Bronchial epithelial cell (primary cell): ENCODE measurements at regions not wholly inside any gene's neighbourhood (a gene's known extent, or its start where the extent isn't known, plus 50 kb on each side); places are given as distances from the start of the nearest gene placed in this dataset.
A peak's percentile ranks its signal among the peaks of the same experiment; 100 is the strongest.

Source experiments
- DNase-seq: peaks from one replicate; pipeline ENCODE4 v3.0.0-alpha.2; 2010; ENCODE audit warnings: low read depth
- FAIRE-seq: peaks from 2 replicates; lab custom pipeline; 2011; peaks lifted over from hg19 to GRCh38; lab: Jason Lieb, UNC
- H3K27me3 ChIP-seq: 2 replicates; pipeline ENCODE4 v1.5.1; 2011; ENCODE audit warnings: low read length; ENCODE audit not compliant: control insufficient read depth, insufficient read depth
- H3K36me3 ChIP-seq: 2 replicates; pipeline ENCODE4 v1.5.1; 2011; ENCODE audit warnings: low read length; ENCODE audit not compliant: control insufficient read depth, insufficient read depth
- H3K4me3 ChIP-seq: 2 replicates; pipeline ENCODE4 v1.5.1; 2011; ENCODE audit warnings: mild to moderate bottlenecking, low read depth, low read length, control low read depth
- CTCF ChIP-seq: IDR thresholded peaks from 2 replicates; pipeline ENCODE4 v1.5.1; 2011; ENCODE audit warnings: mild to moderate bottlenecking, moderate library complexity, low read length, control low read depth, inconsistent platforms; ENCODE audit not compliant: insufficient read depth, severe bottlenecking

- Histone ChIP-seq H3K36me3 (no peaks in the 10 kb centered on the region), H3K4me3 (no peak overlapping the region), H3K27me3 (peaks cover 2% of the 10 kb centered on the region)
- DNase-seq (peak; percentile 21), FAIRE-seq (no peak)
- TF ChIP-seq CTCF, result no peak
Observed at GRCh38 chr10:117078168-117078837, 59.8 kb downstream of the VAX1 start.

GRCh38 chr10:117075064-117075463, 63.0 kb downstream of the VAX1 start:
- TF ChIP-seq CTCF, result no peak
- DNase-seq, result peak; percentile 57
- Histone ChIP-seq H3K36me3 (no peaks in the 10 kb centered on the region), H3K4me3 (no peak overlapping the region), H3K27me3 (peaks cover 2% of the 10 kb centered on the region)
- FAIRE-seq, result no peak

GRCh38 chr10:117074621-117075020, 63.4 kb downstream of the VAX1 start:
- Histone ChIP-seq H3K36me3 (no peaks in the 10 kb centered on the region), H3K27me3 (peaks cover 2% of the 10 kb centered on the region), H3K4me3 (no peak overlapping the region)
- peak; percentile 27 for TF ChIP-seq CTCF
- DNase-seq (peak; percentile 18), FAIRE-seq (no peak)

GRCh38 chr10:117071286-117072050, 66.5 kb upstream of the SHTN1 start:
- no peak for DNase-seq
- no peak for FAIRE-seq
- Histone ChIP-seq H3K36me3 (no peaks in the 10 kb centered on the region), H3K4me3 (no peak overlapping the region), H3K27me3 (peaks cover 2% of the 10 kb centered on the region)
- no peak for TF ChIP-seq CTCF
